Peyer's patch (tissue), 4 donors: ENCODE measurements at regions not wholly inside any gene's neighbourhood (a gene's known extent, or its start where the extent isn't known, plus 50 kb on each side); places are given as distances from the start of the nearest gene placed in this dataset.

Source experiments
- POLR2A ChIP-seq, 2 donors: fragments of 450-650 bp; IDR thresholded peaks; one replicate each; pipeline ENCODE4 v1.5.1; 2017; ENCODE audit warnings: antibody characterized with exemption in 2 of 2, mild to moderate bottlenecking in 2 of 2, moderate library complexity in 2 of 2
- TF ChIP-seq, protein P1 (sequence below), 6 experiments: fragments of 450-650 bp in 4 of 6; fragments of 200-600 bp in 2 of 6; sonication (generic) in 1 of 6; IDR thresholded peaks; one replicate each; pipeline ENCODE4 v1.5.1; 2017 to 2019; ENCODE audit warnings: antibody characterized with exemption in 6 of 6, mild to moderate bottlenecking in 3 of 6, moderate library complexity in 1 of 6

DNA sequence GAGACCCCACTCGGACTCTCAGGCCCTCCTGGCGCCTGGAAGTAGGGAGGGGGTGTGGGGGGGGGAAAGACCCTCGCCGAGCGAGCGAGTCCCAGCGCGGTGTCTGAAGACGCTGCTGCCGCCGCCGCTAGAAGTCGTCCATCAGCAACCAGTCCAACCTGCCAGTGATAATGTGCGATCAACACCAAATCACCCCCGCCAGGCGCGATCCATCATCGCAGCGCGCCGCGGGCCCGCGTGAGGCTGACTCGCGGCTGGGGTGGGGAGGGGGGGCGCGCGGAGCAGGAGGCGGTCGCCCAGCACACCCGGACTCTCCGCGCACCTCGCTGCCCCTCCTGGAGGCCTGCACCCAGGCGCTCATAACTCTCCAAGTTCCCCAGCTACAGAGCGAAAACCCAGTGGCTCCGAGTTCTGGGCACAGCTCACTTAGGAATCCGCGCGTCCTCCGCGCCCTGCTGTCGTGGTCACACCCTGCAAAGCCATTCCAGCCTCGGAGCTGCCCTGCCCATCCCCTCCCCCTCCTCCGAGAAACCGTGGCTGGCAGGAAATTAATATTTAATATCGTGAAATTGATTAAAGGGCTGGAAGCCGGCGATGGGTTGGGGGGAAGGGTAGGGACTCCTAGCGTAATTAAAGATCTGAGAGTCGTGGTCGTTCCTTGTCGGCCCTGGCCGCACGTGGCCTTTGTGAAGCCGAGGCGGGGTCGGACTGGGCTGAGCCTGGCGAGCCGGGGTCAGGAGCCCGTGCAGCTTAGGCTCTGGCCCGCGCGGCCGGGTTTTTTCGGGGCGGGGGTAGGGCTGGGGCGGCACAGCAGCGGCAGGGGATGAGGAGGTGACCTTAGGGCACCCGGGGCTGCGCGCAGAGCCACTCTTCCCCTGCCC, 58.1 kb upstream of the BCOR start:
- TF ChIP-seq, protein P1, sequence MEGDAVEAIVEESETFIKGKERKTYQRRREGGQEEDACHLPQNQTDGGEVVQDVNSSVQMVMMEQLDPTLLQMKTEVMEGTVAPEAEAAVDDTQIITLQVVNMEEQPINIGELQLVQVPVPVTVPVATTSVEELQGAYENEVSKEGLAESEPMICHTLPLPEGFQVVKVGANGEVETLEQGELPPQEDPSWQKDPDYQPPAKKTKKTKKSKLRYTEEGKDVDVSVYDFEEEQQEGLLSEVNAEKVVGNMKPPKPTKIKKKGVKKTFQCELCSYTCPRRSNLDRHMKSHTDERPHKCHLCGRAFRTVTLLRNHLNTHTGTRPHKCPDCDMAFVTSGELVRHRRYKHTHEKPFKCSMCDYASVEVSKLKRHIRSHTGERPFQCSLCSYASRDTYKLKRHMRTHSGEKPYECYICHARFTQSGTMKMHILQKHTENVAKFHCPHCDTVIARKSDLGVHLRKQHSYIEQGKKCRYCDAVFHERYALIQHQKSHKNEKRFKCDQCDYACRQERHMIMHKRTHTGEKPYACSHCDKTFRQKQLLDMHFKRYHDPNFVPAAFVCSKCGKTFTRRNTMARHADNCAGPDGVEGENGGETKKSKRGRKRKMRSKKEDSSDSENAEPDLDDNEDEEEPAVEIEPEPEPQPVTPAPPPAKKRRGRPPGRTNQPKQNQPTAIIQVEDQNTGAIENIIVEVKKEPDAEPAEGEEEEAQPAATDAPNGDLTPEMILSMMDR (IDR thresholded peaks at IDR 0.05): no peak
- TF ChIP-seq POLR2A (IDR thresholded peaks at IDR 0.05): no peak
